ENCODE measurements at regions not wholly inside any gene's neighbourhood (a gene's known extent, or its start where the extent isn't known, plus 50 kb on each side); places are given as distances from the start of the nearest gene placed in this dataset.

- no peak for DNase-seq (ENCODE audit: low spot score)
- no peak for TF ChIP-seq CTCF (IDR thresholded peaks at IDR 0.05)
- ATAC-seq (ENCODE audit: low FRiP score) = no peak
Observed at GRCh38 chr16:9395958-9396359, 304.5 kb downstream of the HAPSTR1 start.

GRCh38 chr16:9399573-9399972 is 308.1 kb downstream of the HAPSTR1 start:
- no peak for ATAC-seq (ENCODE audit: low FRiP score)
- no peak for DNase-seq (ENCODE audit: low spot score)
- TF ChIP-seq CTCF (IDR thresholded peaks at IDR 0.05) = no peak

- no peak for DNase-seq (ENCODE audit: low spot score)
- TF ChIP-seq CTCF (IDR thresholded peaks at IDR 0.05) = no peak
- no peak for ATAC-seq (ENCODE audit: low FRiP score)
Observed at GRCh38 chr16:9401173-9401572, 309.7 kb downstream of the HAPSTR1 start.

- TF ChIP-seq CTCF (IDR thresholded peaks at IDR 0.05) = no peak
- DNase-seq (ENCODE audit: low spot score) = no peak
- ATAC-seq (ENCODE audit: low FRiP score) = no peak
Observed at GRCh38 chr16:9402293-9402860, 310.9 kb downstream of the HAPSTR1 start.

GRCh38 chr16:9404811-9405210 is 313.4 kb downstream of the HAPSTR1 start:
- DNase-seq (ENCODE audit: low spot score) (no peak), ATAC-seq (ENCODE audit: low FRiP score) (no peak)
- no peak for TF ChIP-seq CTCF (IDR thresholded peaks at IDR 0.05)

- DNase-seq (ENCODE audit: low spot score) = no peak
- TF ChIP-seq CTCF (IDR thresholded peaks at IDR 0.05) = no peak
- no peak for ATAC-seq (ENCODE audit: low FRiP score)
Observed at GRCh38 chr16:9406038-9406712, 314.7 kb downstream of the HAPSTR1 start.

- DNase-seq (ENCODE audit: low spot score) = no peak
- no peak for ATAC-seq (ENCODE audit: low FRiP score)
- TF ChIP-seq CTCF (IDR thresholded peaks at IDR 0.05) = no peak
Observed at GRCh38 chr16:9407206-9407758, 315.8 kb downstream of the HAPSTR1 start.

Measured in omental fat pad (tissue), 3 donors.